SK-MEL-5 (cell line): ENCODE measurements at regions not wholly inside any gene's neighbourhood (a gene's known extent, or its start where the extent isn't known, plus 50 kb on each side); places are given as distances from the start of the nearest gene placed in this dataset.
A peak's percentile ranks its signal among the peaks of the same experiment; 100 is the strongest.
"Not testable (repeated sequence)": the region's sequence is repeated elsewhere in the genome, so short reads cannot be mapped to it uniquely, and the experiment has no call there.

Experiments used
- DNase-seq: peaks from one replicate; pipeline ENCODE4 v3.0.0-alpha.2; 2016; ENCODE audit warnings: low read depth, low spot score
- in situ Hi-C: cut with HindIII; loops from 2 replicates; pipeline ENCODE4 v1.10.0; 2016; ENCODE audit warnings: low sequenced_read_pairs, high pct_unique_total_duplicates, low pct_unique_long_range_greater_than_20kb

DNA sequence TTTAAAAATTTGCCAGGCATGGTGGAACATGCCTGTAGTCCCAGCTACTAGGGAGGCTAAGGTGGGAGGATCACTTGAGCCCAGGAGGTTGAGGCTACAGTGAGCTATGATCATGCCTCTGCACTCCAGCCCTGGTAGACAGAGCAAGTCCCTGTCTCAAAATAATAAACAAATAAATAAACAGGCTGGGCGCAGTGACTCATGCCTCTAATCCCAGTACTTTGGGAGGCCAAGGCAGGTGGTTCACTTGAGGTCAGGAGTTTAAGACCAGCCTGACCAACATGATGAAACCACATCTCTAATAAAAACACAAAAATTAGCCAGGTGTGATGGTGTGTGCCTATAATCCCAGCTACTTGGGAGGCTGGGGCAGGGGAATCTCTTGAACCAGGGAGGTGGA is 183.0 kb downstream of the SKIDA1 start:
- in situ Hi-C loops, DNase-seq: not testable (repeated sequence)

DNA sequence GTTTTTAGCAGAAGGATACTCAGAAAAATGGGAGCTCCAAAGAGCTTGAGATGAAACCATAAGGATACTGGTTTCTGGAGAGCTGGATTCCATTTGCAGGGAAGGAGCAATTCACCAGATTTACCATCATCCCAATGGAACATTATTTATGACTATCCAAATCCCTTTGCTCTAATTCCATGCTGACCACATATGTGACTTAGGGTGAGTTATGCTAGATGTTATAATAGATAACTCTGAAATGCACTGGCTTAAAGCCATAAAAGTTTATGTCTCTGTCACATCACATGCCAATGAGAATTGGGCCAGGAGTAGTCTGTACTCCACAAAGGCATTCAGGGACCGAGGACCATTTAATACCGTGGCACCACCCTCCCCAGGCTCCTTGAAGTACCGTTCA is 185.2 kb downstream of the SKIDA1 start:
- in situ Hi-C loops = no loop called here
- no peak for DNase-seq

DNA sequence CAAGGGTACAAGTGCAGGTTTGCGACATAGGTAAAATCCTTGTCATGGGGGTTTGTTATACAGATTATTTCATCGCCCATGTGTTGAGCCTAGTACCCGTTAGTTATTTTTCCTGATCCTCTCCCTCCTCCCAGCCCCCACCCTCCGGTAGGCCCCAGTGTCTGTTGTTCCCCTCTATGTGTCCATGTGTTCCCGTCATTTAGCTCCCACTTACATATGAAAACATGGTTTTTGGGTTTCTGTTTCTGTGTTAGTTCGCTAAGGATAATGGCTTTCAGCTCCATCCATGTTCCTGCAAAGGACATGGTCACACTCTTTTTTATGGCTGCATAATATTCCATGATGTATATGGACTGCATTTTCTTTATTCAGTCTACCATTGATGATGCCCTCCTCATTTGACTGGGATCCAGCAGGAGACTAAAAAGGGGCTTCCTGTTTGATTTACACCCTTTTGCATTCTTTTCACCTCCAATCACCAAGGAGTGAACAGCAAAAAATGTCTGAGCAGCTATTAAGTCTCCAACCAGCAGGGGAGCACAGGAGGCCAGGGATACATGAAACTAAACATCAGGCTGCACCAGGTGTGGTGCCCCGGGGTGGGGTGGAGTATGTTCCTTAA is 188.2 kb downstream of the SKIDA1 start:
- no peak for DNase-seq
- in situ Hi-C loops = no loop called here

DNA sequence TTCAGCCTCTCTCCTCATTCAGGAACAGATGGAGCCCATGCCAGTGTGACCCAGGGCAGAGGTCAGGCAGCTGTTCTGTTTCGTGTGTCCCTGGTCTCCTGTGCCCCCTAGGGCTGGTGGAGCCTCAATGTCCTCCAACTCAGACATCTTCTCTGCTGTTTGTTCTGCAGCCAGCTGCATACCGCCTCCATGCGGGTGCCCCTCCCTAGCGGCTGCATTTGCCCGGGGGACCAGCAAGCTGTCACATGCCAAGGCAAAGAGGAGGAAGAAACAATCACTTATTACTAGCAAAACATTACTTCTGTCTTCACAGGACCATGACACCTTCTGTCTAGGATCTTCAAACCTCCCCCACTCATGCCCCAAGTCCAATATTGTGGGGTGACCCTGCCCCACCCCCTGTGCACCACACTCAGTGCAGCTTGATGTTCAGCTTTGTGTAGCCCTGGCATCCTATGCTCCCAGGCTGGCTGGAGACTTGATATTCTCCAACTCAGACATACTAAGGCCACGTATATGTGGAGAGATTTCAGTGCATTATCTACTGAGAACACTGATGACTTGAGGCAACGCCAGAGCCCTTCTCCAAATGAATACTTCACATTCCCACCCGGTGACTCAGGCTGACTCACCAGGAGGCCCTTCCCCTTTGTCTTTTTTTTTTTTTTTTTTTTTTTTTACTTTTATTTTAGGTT is 188.9 kb downstream of the SKIDA1 start:
- peak; percentile 60 for DNase-seq
- in situ Hi-C loops = no loop called here

DNA sequence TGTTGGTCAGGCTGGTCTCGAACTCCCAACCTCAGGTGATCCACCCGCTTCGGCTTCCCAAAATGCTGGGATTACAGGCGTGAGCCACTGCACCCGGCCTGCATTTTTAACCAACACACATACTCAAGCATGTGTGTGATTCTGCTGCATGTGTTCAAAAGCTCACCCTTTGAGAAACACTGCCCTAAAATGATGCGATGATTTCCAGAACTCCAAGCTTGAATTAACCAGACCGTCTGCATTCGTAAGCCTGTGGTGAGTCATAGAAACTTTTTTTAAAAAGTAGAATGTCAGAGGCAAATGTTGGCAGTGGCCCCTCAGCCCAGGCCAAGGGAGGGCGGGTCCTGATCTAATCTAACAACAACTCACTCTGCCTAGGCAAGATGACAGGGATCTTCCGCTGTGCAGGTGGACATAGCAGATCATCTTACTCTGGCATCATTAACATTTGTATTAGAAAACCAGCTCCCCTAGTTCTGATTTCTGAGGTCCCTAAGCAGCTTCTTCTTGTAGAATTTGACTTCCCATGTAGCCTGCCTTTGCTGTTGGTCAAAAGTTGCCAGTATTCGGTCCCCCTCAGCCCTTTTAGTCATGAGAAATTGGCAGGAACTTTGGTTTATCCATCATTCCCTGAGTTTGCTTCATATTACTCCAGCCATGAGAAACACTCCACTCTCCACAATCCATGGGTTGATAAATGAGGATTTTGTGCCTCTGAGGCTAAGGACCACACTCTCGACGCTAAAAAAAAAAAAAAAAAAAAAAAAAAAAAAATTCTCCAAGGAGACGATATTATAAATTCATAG is 190.4 kb downstream of the SKIDA1 start:
- in situ Hi-C loops = no loop called here
- no peak for DNase-seq

DNA sequence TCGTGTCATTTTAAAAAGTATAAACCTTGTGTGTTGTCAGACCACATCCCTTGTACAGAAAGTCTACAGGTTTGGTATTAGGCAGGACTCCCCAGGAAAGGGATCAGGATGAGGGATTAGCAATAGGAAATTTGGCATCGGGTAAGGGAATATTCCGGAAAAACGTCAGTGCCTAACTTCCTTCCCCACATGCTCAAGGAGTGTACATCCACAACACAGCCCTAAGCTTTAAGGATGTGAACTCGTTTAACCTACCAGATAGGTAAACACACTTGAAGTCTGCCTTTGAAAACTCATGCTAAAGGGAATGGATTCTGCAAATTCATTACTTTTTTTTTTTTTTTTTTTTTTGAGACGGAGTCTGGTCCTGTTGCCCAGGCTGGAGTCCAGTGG is 194.9 kb downstream of the SKIDA1 start:
- in situ Hi-C loops = no loop called here
- no peak for DNase-seq

DNA sequence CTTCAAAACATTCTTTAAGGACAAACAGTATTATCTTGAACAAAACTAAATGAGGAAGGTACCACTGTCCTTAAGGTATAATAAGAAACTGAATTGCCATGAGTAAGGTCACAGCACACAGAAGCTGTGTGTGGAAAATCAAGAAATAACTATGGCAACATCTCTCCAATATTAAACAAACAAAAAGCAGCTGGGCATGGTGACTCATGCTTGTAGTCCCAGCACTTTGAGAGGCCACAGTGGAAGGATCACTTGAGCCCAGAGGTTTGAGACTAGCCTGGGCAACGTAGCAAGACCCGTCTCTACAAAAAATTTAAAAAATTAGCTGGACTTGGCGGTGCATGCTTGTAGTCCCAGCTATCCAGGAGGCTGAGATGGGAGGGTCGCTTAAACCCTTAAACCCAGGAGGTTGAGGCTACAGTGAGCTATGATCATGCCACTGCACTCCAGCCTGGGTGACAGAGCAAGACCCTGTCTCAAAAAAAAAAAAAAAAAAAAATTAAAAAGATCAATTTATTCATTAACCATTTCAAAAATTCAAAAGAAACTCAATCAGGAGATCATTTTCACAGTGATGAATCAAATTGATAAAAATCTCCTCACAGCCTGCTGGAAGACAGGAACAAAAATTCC is 195.4 kb downstream of the SKIDA1 start:
- DNase-seq = peak; percentile 16
- in situ Hi-C loops = no loop called here

DNA sequence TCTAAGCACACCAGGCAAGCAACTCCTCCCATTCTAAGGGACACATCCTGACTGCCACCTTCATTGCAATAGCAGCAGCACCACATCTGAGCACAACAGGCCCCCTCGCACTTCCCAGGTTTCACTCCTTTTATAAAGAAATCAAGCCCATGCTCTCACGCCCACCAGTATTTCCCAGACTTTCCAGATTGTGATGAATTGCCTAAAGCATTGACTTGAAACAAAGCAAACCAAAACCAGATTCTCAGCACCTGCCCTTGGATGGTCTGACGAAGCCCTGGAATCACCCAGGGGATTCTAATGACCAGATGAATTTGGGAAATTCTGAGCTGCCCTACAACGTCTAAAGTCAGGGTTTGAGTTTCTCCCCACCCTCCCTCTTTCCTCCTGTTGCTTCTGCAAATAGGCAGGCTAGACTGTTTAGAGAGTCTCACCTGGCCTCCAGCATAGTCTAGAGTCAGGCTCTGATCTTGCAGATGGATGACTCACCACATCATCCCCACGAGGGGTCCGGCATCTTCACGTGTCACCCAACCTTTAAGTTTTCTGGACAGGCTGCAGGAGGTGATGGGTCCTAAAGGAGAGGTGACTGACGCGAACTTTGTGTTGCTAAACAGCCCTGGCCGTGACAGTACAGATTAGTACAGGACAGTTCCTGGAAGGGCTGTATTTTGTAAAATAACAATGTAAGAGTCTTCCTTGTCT is 198.0 kb downstream of the SKIDA1 start:
- no peak for DNase-seq
- in situ Hi-C loops = no loop called here

DNA sequence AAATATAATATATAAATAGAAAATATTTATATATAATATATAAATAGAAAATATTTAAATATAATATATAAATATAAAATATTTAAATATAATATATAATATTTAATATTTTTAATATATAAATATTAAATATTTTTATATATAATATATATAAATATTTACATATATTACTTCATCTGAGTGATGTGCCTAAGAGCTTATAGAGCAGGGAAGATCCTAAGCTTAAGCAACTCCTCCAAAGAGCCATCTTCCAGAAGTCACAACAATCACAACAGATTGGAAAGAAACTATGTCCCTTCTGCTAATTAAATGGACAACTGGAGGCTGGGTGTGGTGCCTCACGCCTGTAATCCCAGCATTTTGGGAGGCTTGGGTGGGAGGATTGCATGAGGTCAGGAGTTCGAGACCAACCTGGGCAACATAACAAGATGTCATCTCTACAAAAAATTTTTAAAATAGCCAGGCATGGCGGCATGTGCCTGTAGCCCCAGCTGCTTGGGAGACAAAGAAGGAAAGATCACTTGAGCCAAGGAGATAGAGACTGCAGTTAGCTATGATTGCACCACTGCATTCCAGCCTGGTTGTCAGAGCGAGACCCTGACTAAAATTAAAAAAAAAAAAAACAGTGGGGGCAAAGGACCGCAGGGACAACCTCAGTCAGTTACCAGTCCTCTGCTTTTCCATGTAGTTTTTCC is 198.7 kb downstream of the SKIDA1 start:
- DNase-seq = no peak
- in situ Hi-C loops = no loop called here

DNA sequence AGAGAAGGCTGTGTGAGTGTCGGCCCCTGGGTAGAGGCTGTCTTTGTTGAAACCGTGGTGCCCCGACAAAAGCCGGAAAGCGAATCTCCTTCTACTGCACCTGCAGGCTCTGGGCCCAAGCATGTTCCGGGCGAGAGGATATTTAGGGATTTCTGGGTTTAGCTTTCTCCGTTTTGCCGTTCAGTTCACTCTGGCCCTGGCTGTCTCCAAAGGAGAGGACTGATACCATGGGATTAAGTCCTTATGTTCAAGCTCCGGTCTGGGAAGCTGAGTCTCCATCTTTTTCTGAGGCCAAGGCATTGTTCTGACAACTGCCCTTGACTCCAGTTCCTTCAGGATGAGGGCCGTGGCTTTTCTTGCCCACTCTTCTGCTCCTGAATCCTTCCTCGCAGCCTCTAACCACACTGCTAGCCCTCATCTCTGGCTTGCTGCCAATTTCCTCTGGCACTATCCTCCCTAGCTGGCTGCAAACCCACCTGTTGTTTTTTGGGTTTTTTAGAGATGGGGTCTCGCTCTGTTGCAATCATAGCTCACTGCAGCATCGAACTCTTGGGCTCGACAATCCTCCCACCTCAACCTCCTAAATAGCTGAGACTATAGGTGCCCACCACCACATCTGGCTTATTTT is 206.8 kb downstream of the SKIDA1 start:
- no peak for DNase-seq
- in situ Hi-C loops = no loop called here

DNA sequence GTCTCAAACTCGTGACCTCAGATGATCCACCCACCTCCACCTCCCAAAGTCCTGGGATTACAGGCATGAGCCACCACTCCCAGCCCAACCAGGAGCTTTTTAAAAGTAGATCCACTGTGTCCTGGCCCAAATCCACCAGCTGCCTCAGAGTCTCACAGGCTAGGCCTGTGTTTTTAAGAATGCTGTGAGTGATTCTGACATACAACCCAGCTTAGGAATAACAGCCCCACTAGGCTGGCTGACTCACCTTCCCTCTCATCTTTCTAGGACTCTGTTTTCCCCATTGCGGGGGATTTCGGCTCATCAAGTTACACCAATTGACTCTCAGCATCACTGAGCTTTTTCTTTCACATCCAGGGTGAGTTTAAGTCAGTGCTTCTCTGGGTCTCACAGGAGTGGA is 207.6 kb downstream of the SKIDA1 start:
- in situ Hi-C loops = no loop called here
- DNase-seq = no peak

DNA sequence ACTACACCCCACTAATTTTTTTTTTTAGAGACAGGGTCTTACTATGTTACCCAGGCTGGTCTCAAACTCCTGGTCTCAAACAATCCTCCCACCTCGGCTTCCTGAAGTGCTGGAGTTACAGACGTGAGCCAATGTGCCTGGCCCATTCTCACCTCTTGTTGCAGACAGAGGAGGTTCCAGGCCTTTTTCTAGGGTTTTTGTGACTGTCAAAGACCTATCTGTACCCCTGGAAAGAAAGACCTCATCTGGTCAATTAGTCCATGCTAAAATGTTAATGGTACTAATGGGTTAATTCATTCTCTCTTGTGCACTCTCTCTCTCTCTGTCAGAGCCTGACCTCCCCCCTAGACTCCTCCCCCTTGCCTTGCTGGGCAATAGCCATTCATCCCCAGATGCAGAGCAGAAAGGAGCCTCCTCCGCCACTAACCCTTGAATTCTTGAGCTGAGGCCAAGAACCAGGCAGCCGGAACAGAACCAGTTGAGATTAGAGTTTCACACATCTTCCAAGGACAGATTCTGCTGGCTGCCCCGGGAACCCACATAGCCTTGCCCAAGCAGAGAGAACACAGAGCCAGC is 209.7 kb downstream of the SKIDA1 start:
- in situ Hi-C loops = no loop called here
- DNase-seq = peak; percentile 41

DNA sequence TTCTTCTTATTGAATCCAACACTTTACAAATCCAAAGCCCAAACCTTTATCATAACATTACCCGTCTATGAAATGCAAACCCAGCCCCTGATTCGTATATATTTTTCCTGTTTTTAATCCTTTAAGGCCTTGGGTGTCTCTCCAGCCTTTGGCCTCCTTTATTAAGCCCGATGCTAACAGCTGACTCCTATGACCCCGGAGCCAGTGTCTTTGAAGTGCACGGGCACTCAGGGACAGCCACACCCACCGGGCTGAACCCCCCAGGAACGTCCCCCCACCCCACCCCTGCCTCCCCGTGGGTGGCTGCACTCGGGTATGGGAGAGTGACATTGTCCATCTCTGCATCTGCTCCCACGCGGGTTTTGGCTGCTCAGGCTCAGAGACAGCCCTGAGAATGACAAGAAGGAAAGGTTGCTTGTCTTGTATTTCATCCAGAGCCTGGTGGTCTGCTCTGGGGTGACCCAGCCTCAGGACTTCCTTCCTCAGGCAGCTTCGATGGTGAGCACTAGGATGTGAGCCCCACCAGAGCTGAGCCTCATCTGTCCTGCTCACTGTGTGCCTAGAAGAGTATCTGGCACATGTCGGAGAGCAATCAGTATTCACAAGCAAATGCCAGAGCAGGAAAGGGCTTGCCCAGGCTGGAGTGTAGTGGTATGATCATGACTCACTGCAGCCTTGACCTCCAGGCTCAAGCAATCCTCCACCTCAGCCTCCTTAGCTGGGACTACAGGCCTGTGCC is 210.4 kb downstream of the SKIDA1 start:
- DNase-seq = peak; percentile 15
- in situ Hi-C loops = no loop called here

DNA sequence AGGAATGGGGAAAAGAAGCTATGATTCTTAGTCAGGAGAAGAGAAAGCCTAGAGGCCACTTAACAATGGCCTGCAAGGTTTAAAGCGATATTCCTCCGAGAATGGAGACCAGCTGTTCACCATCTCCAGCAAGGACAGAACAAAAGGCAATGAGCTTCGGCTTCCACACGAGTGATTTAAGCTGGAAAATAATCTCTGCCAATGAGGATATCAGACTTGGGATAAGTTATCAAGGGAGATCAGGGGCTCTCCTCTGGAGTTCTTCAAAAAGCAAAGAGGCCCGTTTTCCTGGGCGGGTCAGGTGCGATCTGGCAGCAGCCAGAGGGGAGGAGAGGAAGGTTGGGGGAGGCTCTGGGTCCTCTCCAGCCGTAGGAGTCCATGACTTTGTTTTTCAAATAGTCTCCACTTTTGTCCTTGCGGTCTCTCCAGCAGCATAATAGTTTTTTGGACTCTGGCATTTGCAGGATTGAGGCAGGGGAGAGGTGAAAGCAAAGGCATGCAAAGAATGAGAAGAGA is 211.3 kb downstream of the SKIDA1 start:
- in situ Hi-C loops = no loop called here
- DNase-seq = no peak

DNA sequence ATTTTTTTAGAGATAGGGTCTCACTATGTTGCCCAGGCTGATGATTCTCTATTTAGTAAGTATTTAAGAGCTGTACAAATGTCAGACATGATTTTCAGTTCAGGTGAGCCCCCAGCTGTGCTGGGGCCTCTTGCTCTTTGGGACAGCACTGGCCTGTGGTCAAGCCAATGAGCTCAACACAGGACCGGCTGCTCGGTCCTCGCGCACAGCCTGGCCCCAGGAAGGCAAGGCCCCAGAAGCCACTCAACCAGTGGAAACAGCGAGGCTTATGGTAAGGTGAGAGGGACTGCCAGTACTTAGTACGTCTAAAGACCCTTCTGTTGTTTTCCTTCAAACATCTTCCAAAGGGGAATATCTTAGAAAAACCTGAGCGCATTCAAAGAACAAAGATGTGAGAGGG is 211.8 kb downstream of the SKIDA1 start:
- in situ Hi-C loops = no loop called here
- DNase-seq = no peak

DNA sequence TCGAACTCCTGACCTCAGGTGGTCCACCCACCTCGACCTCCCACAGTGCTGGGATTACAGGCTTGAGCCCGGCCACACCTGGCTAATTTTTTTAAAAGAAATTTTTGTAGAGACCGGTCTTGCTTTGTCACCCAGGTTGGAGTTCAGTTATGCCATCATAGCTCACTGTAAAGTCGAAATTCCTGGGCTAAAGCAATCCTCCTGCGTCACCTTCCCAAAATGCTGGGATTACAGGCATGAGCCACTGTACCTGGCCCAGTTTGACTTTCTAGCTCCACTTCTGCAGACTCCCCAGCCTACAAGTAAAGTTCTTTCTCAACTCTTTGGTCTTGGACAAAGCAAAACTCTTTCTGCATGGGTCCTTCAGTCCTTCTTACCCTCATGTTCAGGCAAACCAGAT is 214.1 kb downstream of the SKIDA1 start:
- in situ Hi-C loops = no loop called here
- DNase-seq = no peak
